ENCODE measurements at regions not wholly inside any gene's neighbourhood (a gene's known extent, or its start where the extent isn't known, plus 50 kb on each side); places are given as distances from the start of the nearest gene placed in this dataset.
"Not testable (repeated sequence)": the region's sequence is repeated elsewhere in the genome, so short reads cannot be mapped to it uniquely, and the experiment has no call there.

DNA sequence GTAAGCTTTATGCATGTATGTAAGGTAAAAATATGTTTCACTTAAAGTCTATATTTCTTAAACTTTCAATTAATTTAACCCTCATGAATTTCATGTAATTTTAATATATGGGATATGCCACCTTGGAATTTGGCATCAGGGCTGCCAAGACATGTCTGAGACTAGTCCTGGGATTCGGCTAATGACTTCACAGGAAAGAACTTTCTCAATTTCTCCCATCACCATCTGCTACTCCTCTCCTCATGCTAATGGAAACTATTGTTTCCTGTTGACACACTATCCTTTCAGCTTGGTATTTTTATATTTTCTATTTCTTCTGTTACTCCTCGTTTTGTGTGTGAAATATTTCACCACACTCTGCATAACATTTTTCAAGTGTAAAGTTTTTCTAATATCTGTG lies 205.9 kb downstream of the ARL4A start:
- no peak for DNase-seq

DNA sequence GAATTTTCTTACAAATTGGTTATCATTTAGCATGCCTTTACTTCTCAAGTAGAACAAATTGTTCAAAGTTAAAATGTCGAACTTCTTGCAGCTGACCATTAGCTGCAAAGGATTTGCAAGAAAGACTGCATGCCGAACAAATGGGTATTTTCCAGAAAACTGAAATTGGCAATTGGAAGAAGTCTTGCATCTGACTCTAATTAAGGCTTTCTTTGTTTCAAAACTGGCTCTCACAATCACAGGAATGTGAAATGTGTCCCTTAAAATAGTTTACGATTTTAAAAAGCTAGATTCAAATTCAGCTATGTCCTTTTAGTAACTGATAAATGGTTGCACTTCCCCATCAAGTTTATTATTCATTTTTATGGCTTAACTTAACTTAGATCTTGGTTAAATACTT lies 207.9 kb downstream of the ARL4A start:
- no peak for DNase-seq

DNA sequence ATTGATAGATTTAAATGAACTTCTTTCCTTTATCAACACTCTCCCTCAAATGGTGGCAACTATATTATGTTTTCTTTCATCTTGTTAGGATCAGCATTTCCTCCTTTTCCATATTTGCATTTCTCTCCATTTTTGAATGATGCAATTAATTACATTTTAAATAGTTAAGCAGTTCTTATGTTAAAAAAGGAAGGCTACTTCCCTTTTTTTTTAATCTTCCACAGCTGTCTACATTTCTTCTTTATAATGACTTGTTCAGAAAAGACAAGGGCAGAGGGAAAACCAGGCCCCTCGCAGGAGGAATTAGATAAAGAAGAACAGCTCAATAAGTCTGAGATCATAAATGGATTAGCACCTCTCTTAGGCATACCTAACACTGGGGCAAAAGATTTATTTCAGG lies 208.9 kb downstream of the ARL4A start:
- no peak for DNase-seq

DNA sequence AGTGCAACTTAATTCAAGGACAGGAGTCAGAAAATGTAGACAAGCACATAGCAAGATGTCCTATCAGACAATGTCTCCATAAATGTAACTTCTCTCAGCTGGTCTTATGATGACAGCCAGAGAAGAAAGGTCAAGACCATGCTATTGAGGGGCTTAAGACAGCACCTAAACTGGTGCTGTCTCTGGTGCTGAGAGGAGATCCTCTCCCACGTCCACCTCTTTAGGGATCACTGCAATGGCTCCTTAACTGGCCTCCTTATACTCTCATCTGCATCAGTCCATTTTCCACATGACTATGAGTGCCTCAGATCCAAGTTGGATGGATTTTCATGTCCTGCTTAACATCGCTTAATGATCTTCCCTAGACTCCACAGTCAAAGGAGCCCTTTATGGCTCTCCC lies 210.6 kb downstream of the ARL4A start:
- DNase-seq, result no peak

DNA sequence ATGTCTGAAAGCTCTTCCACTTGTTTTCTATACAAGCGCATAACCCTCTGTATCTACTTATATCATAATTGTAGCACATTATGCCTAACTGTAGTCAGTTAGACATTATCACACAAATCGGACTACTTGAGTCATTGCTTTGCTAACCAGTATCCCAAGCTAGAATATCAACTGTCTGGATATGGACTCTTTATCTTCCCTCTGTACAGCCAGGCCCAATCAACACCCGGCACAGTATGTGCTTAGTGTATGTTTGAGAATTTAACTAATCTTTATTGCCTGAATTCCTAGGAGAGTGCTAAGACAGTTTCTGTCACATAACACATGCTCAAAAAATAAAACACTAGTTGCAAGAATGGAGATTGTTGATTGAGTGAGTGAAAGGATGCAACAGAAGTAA lies 211.2 kb downstream of the ARL4A start:
- DNase-seq, result no peak

DNA sequence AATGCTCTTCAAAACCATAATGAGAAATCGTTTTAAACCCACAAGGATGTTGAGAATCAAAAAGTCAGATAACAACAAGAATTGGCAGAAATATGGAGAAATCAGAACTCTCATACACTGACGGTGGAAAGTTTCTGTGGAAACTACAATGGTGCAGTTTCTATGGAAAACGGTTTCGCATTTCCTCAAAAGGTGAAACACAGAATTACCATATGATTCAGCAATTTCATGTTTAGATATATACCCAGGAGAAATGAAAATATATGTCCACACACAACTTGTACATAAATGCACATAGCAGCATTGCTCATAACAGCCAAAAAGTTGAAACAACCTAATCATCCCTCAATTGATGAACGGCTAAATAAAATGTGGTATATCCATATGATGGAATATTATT lies 218.2 kb downstream of the ARL4A start:
- no peak for DNase-seq

DNA sequence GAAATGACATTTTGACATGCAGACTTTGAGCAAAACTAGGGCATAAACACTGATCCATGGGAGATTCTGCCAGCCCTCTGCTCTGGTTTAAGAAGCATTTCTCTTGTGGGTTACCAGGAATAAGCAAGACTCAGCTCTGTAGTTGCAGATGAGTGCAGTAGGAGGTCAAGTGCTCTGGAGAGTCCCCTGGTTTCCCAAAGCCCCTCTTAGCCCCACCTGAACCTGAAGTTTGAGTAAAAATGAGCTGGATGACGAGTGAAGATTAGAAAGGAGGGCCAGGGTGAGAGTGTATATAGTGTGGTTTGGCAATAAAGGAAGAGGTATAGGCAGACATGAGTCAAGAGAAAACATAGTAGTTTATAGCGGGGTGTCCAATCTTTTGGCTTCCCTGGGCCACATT lies 220.3 kb downstream of the ARL4A start:
- no peak for DNase-seq

DNA sequence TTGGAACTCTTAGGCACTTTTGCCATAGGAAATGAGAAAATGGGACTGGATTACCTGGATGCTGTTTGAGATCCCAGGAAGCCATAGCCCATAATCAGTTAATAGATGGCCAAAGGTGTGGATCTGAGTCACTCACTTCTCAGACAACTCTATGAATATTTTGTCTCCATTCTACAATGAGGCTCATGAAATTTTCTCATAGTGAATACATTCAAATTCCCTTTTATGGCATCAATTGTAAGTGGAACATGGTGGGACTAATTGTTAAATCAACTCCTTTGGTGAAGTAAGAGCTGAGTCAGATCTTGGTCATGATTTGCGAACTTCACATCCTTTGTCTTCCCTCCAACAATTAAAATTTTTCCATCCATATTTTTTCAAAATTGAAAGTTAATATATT lies 222.1 kb downstream of the ARL4A start:
- no peak for DNase-seq

DNA sequence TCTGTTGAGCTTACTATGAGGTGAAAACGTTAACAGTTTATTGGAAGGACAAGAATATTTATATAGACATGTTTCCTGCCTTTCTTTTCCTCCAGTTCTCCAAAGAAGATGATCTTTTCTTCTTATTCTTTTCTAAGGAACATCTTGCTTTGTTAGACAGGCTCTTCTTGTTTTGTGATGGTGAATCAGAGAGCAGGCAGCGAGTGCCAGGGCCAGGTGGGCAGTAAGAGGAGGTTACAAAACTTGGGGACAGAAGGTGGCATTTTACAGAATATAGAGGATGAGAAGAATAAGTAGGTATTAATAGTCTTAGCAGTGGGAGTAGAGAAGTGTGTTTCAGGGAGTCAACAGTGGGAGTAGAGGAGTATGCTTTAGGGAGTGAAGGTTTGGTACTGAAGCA lies 223.6 kb downstream of the ARL4A start:
- no peak for DNase-seq

DNA sequence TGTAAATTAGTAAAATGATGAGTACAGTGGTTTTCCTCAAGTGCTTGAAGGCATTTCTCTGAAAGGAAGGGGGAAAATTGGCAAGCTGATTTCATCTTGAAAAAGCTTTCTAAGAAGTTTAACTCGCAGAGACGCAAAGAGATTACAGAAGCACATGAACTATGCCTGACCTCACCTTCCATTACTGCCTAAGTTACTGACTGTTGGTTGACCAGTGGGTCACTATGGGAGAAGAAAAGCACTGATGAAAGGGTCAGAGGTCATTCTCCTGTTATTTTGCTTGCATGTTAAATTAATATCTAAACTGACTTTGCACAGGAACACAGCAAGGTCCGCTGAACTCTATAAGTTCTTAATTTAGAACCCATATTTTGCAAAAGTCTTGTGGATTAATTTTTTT lies 225.6 kb downstream of the ARL4A start:
- no peak for DNase-seq

DNA sequence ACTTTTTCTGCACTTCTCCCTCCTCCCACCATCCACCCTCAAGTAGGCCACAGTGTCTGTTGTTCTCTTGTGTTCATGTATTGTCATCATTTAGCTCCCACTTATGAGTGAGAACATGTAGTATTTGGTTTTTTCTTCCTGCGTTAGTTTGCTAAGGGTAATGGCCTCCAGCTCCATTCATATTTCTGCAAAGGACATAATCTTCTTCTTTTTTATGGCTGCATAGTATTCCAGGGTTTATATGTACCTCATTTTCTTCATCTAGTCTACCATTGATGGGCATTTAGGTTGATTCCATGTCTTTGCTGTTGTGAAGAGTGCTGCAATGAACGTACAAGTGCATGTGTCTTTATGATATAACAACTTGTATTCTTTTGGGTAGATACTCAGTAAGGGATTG lies 230.4 kb downstream of the ARL4A start:
- no peak for DNase-seq

DNA sequence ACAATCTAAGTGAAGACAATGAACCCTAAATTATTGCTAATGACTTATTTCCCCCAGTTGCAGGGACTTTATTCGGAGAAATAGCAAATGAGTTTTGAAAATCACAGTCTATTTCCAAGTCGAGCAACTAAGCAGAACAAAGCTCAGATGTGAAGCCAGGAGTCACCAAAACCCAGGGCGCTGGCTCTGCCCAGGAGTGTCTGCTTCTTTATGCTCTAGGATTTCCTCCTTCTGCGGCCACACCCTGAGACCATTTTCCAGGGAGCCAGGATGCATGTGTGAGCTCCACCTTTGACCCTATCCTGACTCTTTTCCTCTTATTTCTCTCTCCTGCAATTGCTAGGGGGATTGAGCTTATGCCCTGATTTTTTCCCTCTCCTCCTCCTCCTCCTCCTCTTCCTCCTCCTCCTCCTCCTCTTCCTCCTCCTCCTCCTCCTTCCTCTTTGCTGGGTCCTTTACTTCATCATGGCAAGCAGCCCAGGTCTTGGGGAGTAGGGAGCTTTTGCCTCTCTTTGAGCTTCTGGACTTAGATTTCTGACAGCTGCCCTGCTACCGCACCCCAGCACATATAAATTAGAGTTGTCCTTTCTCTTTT lies 234.4 kb downstream of the ARL4A start:
- no peak for DNase-seq

DNA sequence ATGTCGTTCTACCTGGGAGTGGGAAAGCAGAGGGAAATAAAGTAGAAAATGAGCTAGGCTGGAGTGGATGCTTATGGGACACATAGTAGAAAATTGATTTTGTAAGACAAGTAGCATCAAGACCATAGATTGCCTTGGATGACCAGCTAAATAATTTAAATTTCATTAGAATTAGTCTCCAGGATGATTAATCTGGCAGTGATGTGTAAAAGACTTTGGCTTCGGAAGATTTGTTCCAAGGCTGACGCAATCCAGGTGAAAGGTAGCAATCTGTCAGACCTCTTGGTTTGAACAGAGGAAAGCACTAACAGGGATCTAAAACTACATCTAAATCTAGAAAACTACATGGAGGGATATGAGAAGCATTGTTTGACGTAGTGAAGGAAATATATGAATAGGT lies 236.5 kb downstream of the ARL4A start:
- DNase-seq, result no peak

DNA sequence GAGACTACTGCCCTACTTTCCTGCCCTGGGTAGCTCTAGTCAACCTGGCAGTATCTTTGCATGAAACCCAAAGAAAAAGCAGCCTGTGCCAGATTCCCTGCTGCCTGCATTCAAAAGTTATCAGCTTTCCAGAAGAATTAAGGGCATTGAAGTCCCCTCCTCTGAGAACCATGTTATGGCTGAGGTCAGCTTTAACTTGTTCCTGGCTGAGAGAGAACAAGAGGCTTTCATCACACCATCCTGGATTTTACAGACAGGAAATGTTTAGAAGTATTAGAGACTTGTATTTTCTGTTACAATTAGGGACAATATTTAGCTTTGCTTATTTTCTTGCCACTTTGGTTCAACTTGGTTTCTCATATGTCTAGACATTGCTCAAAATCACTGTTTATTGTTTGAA lies 238.8 kb downstream of the ARL4A start:
- no peak for DNase-seq

DNA sequence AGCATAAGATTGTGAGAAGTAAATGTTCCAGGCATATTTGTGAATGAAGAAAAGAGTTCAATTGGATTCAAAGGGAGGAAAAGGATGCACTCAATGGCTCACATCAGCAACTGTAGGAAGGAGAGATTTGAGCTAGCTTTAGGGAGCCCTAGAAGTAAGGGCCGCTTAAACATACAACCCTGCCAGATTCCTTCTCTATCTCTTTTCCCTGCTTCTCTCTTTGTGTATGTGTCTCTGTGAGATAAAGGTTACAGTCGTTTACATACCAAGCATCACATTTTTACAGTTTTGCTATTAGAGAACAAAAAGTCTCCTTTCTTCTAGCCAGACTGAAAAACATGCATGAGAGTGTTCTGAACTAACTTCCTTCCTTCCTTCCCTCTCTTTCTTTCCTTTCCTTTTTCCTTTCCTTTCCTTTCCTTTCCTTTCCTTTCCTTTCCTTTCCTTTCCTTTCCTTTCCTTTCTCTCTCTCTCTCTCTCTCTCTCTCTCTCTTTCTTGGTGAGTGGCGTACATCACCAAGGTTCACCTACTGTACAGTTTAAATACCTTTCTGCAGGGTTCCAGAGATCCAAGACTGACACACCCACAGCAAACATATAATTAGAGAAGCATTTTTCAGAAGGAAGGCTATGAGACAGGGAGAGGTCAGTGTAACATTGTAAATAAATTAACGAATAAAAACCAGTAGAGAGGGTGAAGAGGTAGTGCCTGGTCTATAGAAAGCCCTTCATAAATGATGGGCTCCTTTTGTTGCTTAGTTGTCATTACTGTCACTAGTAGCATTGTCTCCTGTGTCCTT lies 240.4 kb downstream of the ARL4A start:
- DNase-seq, result no peak

DNA sequence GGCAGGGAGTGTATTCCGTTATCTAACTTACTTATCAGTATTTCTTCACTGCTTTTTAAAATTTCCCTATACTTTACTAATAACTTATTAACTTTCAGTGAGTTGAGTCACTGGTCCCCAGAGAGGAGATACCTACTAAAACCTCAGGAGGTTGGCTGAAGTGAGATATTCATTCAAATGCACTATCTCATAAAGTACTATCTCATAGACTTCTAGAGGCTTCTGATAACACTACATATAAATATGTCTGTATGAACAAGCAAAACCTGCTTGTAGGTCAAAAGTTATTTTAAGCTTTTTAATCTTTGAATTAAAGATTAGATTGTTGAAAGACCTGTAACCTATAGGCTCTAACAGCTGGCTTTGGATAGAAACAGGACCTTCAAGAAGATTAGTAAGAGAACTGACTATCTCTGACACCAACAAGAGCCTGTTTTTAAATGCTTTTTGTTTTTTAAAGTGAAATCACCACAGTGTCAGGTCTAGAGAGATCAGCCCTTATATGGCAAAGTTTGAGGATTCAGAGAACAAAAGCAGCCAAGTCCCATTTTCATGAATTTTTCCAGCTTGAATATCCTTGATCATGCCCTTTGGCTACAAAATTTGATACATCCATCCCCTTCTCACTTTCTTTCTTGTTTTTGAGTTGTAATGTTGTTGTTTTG lies 242.2 kb downstream of the ARL4A start:
- no peak for DNase-seq

DNA sequence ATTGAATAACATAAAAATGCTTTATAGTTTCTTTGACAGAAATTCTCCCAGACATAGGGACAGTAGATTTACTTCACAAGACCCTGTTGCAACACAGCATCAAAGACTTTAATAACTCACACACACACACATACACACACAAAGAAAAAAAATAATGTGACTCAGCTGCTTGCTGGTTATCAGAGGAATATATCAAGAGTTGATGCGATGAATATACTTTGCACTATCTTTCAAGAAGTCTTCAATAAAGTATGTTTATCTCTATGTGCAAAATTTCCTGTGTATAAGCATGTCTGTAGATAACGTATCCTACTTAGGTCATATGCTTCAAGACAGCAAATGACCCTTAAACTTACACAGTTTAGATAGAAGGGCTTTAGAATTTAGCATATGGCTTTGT lies 243.1 kb downstream of the ARL4A start:
- DNase-seq, result no peak

DNA sequence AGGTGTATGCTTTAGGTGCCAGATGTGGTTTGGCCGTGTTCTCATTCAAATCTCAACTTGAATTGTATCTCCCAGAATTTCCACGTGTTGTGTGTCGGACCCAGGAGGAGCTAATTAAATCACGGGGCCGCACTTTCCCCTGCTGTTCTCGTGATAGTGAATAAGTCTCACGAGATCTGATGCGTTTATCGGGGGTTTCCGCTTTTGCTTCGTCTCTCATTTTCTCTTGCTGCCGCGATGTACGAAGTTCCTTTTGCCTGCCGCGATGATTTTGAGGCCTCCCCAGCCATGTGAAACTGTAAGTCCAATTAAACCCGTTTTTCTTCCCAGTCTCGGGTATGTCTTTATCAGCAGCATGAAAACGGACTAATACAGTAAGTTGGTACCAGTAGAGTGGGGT lies 244.0 kb downstream of the ARL4A start:
- DNase-seq, result not testable (repeated sequence)

DNA sequence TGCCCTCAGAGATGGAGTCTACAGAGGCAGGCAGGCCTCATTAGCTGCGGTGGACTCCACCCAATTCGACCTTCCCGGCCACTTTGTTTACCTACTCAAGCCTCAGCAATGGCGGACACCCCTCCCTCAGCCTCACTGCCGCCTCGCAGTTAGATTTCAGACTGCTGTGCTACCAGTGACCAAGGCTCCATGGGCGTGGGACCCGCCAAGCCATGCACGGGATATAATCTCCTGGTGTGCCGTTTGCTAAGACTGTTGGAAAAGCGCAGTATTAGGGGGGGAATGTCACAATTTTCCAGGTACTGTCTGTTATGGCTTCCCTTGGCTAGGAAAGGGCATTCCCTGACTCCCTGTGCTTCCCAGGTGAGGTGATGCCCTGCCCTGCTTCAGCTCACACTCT lies 252.3 kb downstream of the ARL4A start:
- no peak for DNase-seq

DNA sequence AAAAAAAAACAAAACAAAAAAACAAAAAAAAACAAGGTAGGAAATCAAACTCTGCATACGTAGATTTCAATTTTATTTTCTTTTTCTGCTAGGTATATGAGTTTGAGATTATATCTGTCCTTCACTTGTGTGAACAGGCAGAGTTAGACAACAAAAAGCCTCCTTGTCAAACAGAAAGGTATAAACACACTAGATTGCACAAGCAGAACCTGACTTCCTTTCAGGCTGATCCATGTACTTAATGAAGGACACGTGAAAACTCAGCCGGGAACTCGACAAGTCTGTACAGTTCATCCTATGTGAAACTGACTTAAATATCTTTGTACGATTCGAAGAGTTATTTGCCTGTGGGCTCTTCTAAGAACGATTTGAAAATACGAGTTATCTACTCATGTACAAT lies 254.1 kb downstream of the ARL4A start:
- DNase-seq, result no peak

DNA sequence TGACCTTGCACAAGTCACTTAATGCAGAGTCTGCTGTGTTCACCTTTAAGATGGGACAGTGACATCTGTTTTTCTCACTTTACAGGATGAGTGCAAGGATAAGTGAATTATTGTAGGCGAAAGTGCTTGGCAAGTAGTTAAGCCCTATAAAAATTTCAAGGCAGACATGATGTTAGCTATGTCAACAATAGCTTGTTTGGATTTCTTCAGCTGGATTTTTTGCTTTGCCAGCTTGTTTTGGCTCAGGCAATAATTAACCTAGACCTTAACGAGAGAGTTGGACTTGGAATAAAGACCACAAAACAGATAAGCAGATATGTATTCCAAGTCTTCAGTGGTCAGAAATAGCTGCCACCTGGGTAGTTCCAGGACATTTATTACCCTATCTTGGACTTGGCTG lies 255.2 kb downstream of the ARL4A start:
- peak; percentile 37 for DNase-seq

DNA sequence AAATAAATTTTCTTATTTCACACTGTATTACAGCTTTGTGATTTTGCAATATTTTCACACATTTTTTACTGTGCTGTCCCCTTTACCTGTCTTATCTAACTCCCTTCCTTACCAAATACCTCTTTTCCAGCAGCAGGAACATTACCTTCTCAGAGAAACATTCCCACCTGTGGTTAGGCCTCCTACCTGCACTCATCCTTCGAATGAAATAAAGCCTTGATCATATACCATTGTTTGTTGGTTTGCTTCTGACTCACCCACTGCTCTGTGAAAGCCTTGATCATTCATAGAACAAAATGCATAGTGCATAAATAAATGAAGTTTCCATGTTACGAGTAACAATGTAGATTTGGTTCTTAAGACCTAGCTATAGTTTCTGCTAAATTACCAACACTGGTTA lies 256.3 kb downstream of the ARL4A start:
- DNase-seq, result no peak

DNA sequence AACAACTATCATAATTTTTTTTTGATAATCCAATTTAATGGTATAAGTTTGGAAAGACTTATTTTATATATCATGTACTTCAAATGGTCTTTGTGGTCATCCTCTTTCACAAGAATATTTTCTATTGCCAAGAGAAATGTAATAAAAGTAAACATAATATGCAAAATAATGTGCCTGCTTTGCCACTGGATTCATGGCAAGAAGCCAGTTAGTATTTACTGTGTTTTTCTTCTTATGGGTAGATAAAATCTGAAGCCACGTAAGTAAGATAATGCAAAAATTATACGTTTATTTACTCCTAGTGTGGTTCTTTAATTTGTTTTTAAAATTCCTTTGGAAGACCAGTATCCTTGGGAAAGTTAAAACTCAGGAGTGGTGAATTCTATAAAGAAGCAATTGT lies 258.5 kb downstream of the ARL4A start:
- DNase-seq, result no peak

DNA sequence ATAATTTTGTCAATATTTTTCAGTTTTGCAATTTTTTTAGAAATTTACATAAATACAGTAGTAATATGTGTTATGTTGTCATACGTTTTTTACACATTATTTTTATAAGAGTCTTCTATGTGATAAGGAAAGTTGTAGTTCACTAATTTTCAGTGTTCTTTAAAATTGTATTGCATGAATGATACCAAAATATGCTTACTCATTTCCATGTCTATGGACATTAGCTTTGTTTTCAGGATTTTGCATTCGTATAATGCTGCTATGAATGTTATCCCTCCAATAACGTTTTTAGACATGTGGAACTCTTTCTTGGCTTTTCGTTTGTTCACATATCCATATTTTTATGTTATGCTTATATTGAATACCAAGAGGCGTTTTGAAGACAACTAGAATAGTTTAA lies 260.0 kb downstream of the ARL4A start:
- no peak for DNase-seq

Measured in NCI-H524 treated with DMSO at 0.1 percent for 48 hours (cell line).